ENCODE measurements at regions not wholly inside any gene's neighbourhood (a gene's known extent, or its start where the extent isn't known, plus 50 kb on each side); places are given as distances from the start of the nearest gene placed in this dataset.

- no peak for TF ChIP-seq CTCF (IDR thresholded peaks at IDR 0.05; ENCODE audit: control insufficient read depth, extremely low read depth, insufficient read depth)
- no peak overlapping the region for H3K4me3 ChIP-seq (ENCODE audit: low read depth, low read length)
- DNase-seq (ENCODE audit: low read depth) = no peak
Observed at GRCh38 chr10:112005044-112005443, 178.5 kb downstream of the GPAM start.

- DNase-seq (ENCODE audit: low read depth) = no peak
- no peak overlapping the region for H3K4me3 ChIP-seq (ENCODE audit: low read depth, low read length)
- no peak for TF ChIP-seq CTCF (IDR thresholded peaks at IDR 0.05; ENCODE audit: control insufficient read depth, extremely low read depth, insufficient read depth)
Observed at GRCh38 chr10:112006407-112006806, 177.2 kb downstream of the GPAM start.

- H3K4me3 ChIP-seq (ENCODE audit: low read depth, low read length) = no peak overlapping the region
- no peak for TF ChIP-seq CTCF (IDR thresholded peaks at IDR 0.05; ENCODE audit: control insufficient read depth, extremely low read depth, insufficient read depth)
- no peak for DNase-seq (ENCODE audit: low read depth)
Observed at GRCh38 chr10:112006831-112007230, 176.7 kb downstream of the GPAM start.

- no peak for DNase-seq (ENCODE audit: low read depth)
- H3K4me3 ChIP-seq (ENCODE audit: low read depth, low read length) = no peak overlapping the region
- peak; percentile 35; the same call in 1 of the 2 replicates for TF ChIP-seq CTCF (IDR thresholded peaks at IDR 0.05; ENCODE audit: control insufficient read depth, extremely low read depth, insufficient read depth)
Observed at GRCh38 chr10:112022196-112022595, 161.4 kb downstream of the GPAM start.

GRCh38 chr10:112024079-112024478 lies 159.5 kb downstream of the GPAM start:
- H3K4me3 ChIP-seq (ENCODE audit: low read depth, low read length) = no peak overlapping the region
- DNase-seq (ENCODE audit: low read depth) = no peak
- TF ChIP-seq CTCF (IDR thresholded peaks at IDR 0.05; ENCODE audit: control insufficient read depth, extremely low read depth, insufficient read depth) = no peak

GRCh38 chr10:112025228-112025627 lies 158.3 kb downstream of the GPAM start:
- no peak for DNase-seq (ENCODE audit: low read depth)
- H3K4me3 ChIP-seq (ENCODE audit: low read depth, low read length) = no peak overlapping the region
- no peak for TF ChIP-seq CTCF (IDR thresholded peaks at IDR 0.05; ENCODE audit: control insufficient read depth, extremely low read depth, insufficient read depth)

- peak; percentile 56 for TF ChIP-seq CTCF (IDR thresholded peaks at IDR 0.05; ENCODE audit: control insufficient read depth, extremely low read depth, insufficient read depth)
- no peak for DNase-seq (ENCODE audit: low read depth)
- no peak overlapping the region for H3K4me3 ChIP-seq (ENCODE audit: low read depth, low read length)
Observed at GRCh38 chr10:112026438-112026837, 157.1 kb downstream of the GPAM start.

All from LNCaP clone FGC (cell line).